ENCODE measurements at regions not wholly inside any gene's neighbourhood (a gene's known extent, or its start where the extent isn't known, plus 50 kb on each side); places are given as distances from the start of the nearest gene placed in this dataset.

GRCh38 chr10:9885761-9886160 lies 1131.9 kb upstream of the CELF2 start:
- H3K4me3 Mint-ChIP-seq: no peak overlapping the region
- no peaks in the 10 kb centered on the region for H3K4me1 Mint-ChIP-seq
- H3K9me3 Mint-ChIP-seq: peaks cover 0 to 8% (median 7%) of the 10 kb centered on the region in 3 donors
- peaks cover 6 to 12% of the 10 kb centered on the region in 2 donors for H3K27me3 Mint-ChIP-seq
- H3K27ac Mint-ChIP-seq: no peak overlapping the region
- WGBS (ENCODE audit: insufficient coverage): no CpG with 5 or more reads among the region's 3 CpGs
- H3K36me3 ChIP-seq (ENCODE audit: control insufficient read depth in 2 of 2, extremely low read depth in 1 of 2, insufficient read depth in 1 of 2, low read length in 1 of 2): no peaks in the 10 kb centered on the region
- ATAC-seq (replicated peaks in 1 of 4) (no peak), DNase-seq (no peak)
- no peaks in the 10 kb centered on the region for H3K36me3 Mint-ChIP-seq
- no peaks in the 10 kb centered on the region for H3K27me3 ChIP-seq (replicated peaks in 1 of 2; ENCODE audit: control insufficient read depth in 2 of 2, extremely low read depth in 1 of 2, insufficient read depth in 2 of 2, low read length in 1 of 2)
- H3K27ac ChIP-seq (ENCODE audit: low read length): no peak overlapping the region
- H3K4me1 ChIP-seq (ENCODE audit: control insufficient read depth in 1 of 2, extremely low read depth in 1 of 2, insufficient read depth in 2 of 2, low read length in 2 of 2): no peaks in the 10 kb centered on the region
- no peak overlapping the region for H3K4me3 ChIP-seq (ENCODE audit: control insufficient read depth in 1 of 2, extremely low read depth in 1 of 2, low read length in 1 of 2)
- no peaks in the 10 kb centered on the region for H3K9me3 ChIP-seq
- CTCF ChIA-PET: no interaction called here
- POLR2A ChIA-PET: no interaction called here

- Histone ChIP-seq H3K4me3 (ENCODE audit: control insufficient read depth in 1 of 2, extremely low read depth in 1 of 2, low read length in 1 of 2) (no peak overlapping the region), H3K4me1 (ENCODE audit: control insufficient read depth in 1 of 2, extremely low read depth in 1 of 2, insufficient read depth in 2 of 2, low read length in 2 of 2) (no peaks in the 10 kb centered on the region), H3K27ac (ENCODE audit: low read length) (no peak overlapping the region), H3K9me3 (no peaks in the 10 kb centered on the region), H3K36me3 (ENCODE audit: control insufficient read depth in 2 of 2, extremely low read depth in 1 of 2, insufficient read depth in 1 of 2, low read length in 1 of 2) (no peaks in the 10 kb centered on the region), H3K27me3 (replicated peaks in 1 of 2; ENCODE audit: control insufficient read depth in 2 of 2, extremely low read depth in 1 of 2, insufficient read depth in 2 of 2, low read length in 1 of 2) (no peaks in the 10 kb centered on the region)
- no CpG with 5 or more reads among the region's 1 CpG for WGBS (ENCODE audit: insufficient coverage)
- DNase-seq (no peak), ATAC-seq (replicated peaks in 1 of 4) (no peak)
- Mint-ChIP-seq H3K27ac (no peak overlapping the region), H3K9me3 (peaks cover 0 to 8% (median 7%) of the 10 kb centered on the region in 3 donors), H3K36me3 (no peaks in the 10 kb centered on the region), H3K27me3 (peaks cover 6 to 12% of the 10 kb centered on the region in 2 donors), H3K4me3 (no peak overlapping the region), H3K4me1 (no peaks in the 10 kb centered on the region)
- CTCF ChIA-PET: no interaction called here
- POLR2A ChIA-PET: no interaction called here
These were observed 1130.9 kb upstream of the CELF2 start for GRCh38 chr10:9886772-9887171.

- Mint-ChIP-seq H3K27me3 (peaks cover 0 to 4% of the 10 kb centered on the region in 2 donors), H3K36me3 (no peaks in the 10 kb centered on the region), H3K9me3 (peaks cover 4 to 8% (median 4%) of the 10 kb centered on the region in 3 donors), H3K27ac (no peak overlapping the region), H3K4me1 (no peaks in the 10 kb centered on the region), H3K4me3 (no peak overlapping the region)
- CTCF ChIA-PET: no interaction called here
- ATAC-seq (replicated peaks in 1 of 4): no peak
- no peaks in the 10 kb centered on the region for H3K4me1 ChIP-seq (ENCODE audit: control insufficient read depth in 1 of 2, extremely low read depth in 1 of 2, insufficient read depth in 2 of 2, low read length in 2 of 2)
- H3K36me3 ChIP-seq (ENCODE audit: control insufficient read depth in 2 of 2, extremely low read depth in 1 of 2, insufficient read depth in 1 of 2, low read length in 1 of 2): no peaks in the 10 kb centered on the region
- DNase-seq: no peak
- H3K27ac ChIP-seq (ENCODE audit: low read length): no peak overlapping the region
- WGBS (ENCODE audit: insufficient coverage): 100% methylated on average over 1 of the region's 2 CpGs
- no peak overlapping the region for H3K4me3 ChIP-seq (ENCODE audit: control insufficient read depth in 1 of 2, extremely low read depth in 1 of 2, low read length in 1 of 2)
- POLR2A ChIA-PET: no interaction called here
- no peaks in the 10 kb centered on the region for H3K27me3 ChIP-seq (replicated peaks in 1 of 2; ENCODE audit: control insufficient read depth in 2 of 2, extremely low read depth in 1 of 2, insufficient read depth in 2 of 2, low read length in 1 of 2)
- H3K9me3 ChIP-seq: no peaks in the 10 kb centered on the region
These were observed 1122.2 kb upstream of the CELF2 start for GRCh38 chr10:9895453-9895852.

GRCh38 chr10:9895981-9896380 lies 1121.7 kb upstream of the CELF2 start:
- no peak for DNase-seq
- CTCF ChIA-PET: no interaction called here
- no peak for ATAC-seq (replicated peaks in 1 of 4)
- POLR2A ChIA-PET: no interaction called here
- H3K9me3 ChIP-seq: no peaks in the 10 kb centered on the region
- H3K4me1 ChIP-seq (ENCODE audit: control insufficient read depth in 1 of 2, extremely low read depth in 1 of 2, insufficient read depth in 2 of 2, low read length in 2 of 2): no peaks in the 10 kb centered on the region
- H3K27me3 Mint-ChIP-seq: peaks cover 0 to 4% of the 10 kb centered on the region in 2 donors
- no peaks in the 10 kb centered on the region for H3K4me1 Mint-ChIP-seq
- H3K36me3 Mint-ChIP-seq: no peaks in the 10 kb centered on the region
- no peak overlapping the region for H3K27ac ChIP-seq (ENCODE audit: low read length)
- no peaks in the 10 kb centered on the region for H3K36me3 ChIP-seq (ENCODE audit: control insufficient read depth in 2 of 2, extremely low read depth in 1 of 2, insufficient read depth in 1 of 2, low read length in 1 of 2)
- H3K4me3 ChIP-seq (ENCODE audit: control insufficient read depth in 1 of 2, extremely low read depth in 1 of 2, low read length in 1 of 2): no peak overlapping the region
- no peak overlapping the region for H3K27ac Mint-ChIP-seq
- no peaks in the 10 kb centered on the region for H3K27me3 ChIP-seq (replicated peaks in 1 of 2; ENCODE audit: control insufficient read depth in 2 of 2, extremely low read depth in 1 of 2, insufficient read depth in 2 of 2, low read length in 1 of 2)
- H3K9me3 Mint-ChIP-seq: peaks cover 4 to 5% (median 4%) of the 10 kb centered on the region in 3 donors
- H3K4me3 Mint-ChIP-seq: no peak overlapping the region

- Mint-ChIP-seq H3K4me3 (no peak overlapping the region), H3K27ac (no peak overlapping the region), H3K9me3 (no peaks in the 10 kb centered on the region), H3K36me3 (no peaks in the 10 kb centered on the region), H3K4me1 (no peaks in the 10 kb centered on the region), H3K27me3 (no peaks in the 10 kb centered on the region)
- CTCF ChIA-PET: no interaction called here
- no peak for ATAC-seq (replicated peaks in 1 of 4)
- WGBS (ENCODE audit: insufficient coverage): no CpG with 5 or more reads among the region's 6 CpGs
- POLR2A ChIA-PET: no interaction called here
- H3K4me1 ChIP-seq (ENCODE audit: control insufficient read depth in 1 of 2, extremely low read depth in 1 of 2, insufficient read depth in 2 of 2, low read length in 2 of 2): no peaks in the 10 kb centered on the region
- H3K27me3 ChIP-seq (replicated peaks in 1 of 2; ENCODE audit: control insufficient read depth in 2 of 2, extremely low read depth in 1 of 2, insufficient read depth in 2 of 2, low read length in 1 of 2): no peaks in the 10 kb centered on the region
- DNase-seq: no peak
- no peak overlapping the region for H3K27ac ChIP-seq (ENCODE audit: low read length)
- H3K9me3 ChIP-seq: no peaks in the 10 kb centered on the region
- H3K36me3 ChIP-seq (ENCODE audit: control insufficient read depth in 2 of 2, extremely low read depth in 1 of 2, insufficient read depth in 1 of 2, low read length in 1 of 2): no peaks in the 10 kb centered on the region
- H3K4me3 ChIP-seq (ENCODE audit: control insufficient read depth in 1 of 2, extremely low read depth in 1 of 2, low read length in 1 of 2): no peak overlapping the region
These were observed 1118.9 kb upstream of the CELF2 start for GRCh38 chr10:9898633-9899395.

- Histone ChIP-seq H3K4me1 (ENCODE audit: control insufficient read depth in 1 of 2, extremely low read depth in 1 of 2, insufficient read depth in 2 of 2, low read length in 2 of 2) (no peaks in the 10 kb centered on the region), H3K27ac (ENCODE audit: low read length) (no peak overlapping the region), H3K4me3 (ENCODE audit: control insufficient read depth in 1 of 2, extremely low read depth in 1 of 2, low read length in 1 of 2) (no peak overlapping the region), H3K27me3 (replicated peaks in 1 of 2; ENCODE audit: control insufficient read depth in 2 of 2, extremely low read depth in 1 of 2, insufficient read depth in 2 of 2, low read length in 1 of 2) (no peaks in the 10 kb centered on the region), H3K36me3 (ENCODE audit: control insufficient read depth in 2 of 2, extremely low read depth in 1 of 2, insufficient read depth in 1 of 2, low read length in 1 of 2) (no peaks in the 10 kb centered on the region), H3K9me3 (no peaks in the 10 kb centered on the region)
- ChIA-PET CTCF (no interaction called here), POLR2A (no interaction called here)
- no peaks in the 10 kb centered on the region for H3K36me3 Mint-ChIP-seq
- H3K9me3 Mint-ChIP-seq: peaks cover 0 to under 1% (median 0%) of the 10 kb centered on the region in 3 donors
- H3K4me1 Mint-ChIP-seq: no peaks in the 10 kb centered on the region
- H3K27ac Mint-ChIP-seq: no peak overlapping the region
- no peak for ATAC-seq (replicated peaks in 1 of 4)
- H3K4me3 Mint-ChIP-seq: no peak overlapping the region
- peaks cover 0 to 4% of the 10 kb centered on the region in 2 donors for H3K27me3 Mint-ChIP-seq
- no peak for DNase-seq
These were observed 1116.9 kb upstream of the CELF2 start for GRCh38 chr10:9900751-9901150.

GRCh38 chr10:9901971-9902370 lies 1115.7 kb upstream of the CELF2 start:
- DNase-seq (no peak), ATAC-seq (replicated peaks in 1 of 4) (no peak)
- POLR2A ChIA-PET: no interaction called here
- Histone ChIP-seq H3K27ac (ENCODE audit: low read length) (no peak overlapping the region), H3K36me3 (ENCODE audit: control insufficient read depth in 2 of 2, extremely low read depth in 1 of 2, insufficient read depth in 1 of 2, low read length in 1 of 2) (no peaks in the 10 kb centered on the region), H3K9me3 (no peaks in the 10 kb centered on the region), H3K4me3 (ENCODE audit: control insufficient read depth in 1 of 2, extremely low read depth in 1 of 2, low read length in 1 of 2) (no peak overlapping the region), H3K4me1 (ENCODE audit: control insufficient read depth in 1 of 2, extremely low read depth in 1 of 2, insufficient read depth in 2 of 2, low read length in 2 of 2) (no peaks in the 10 kb centered on the region), H3K27me3 (replicated peaks in 1 of 2; ENCODE audit: control insufficient read depth in 2 of 2, extremely low read depth in 1 of 2, insufficient read depth in 2 of 2, low read length in 1 of 2) (no peaks in the 10 kb centered on the region)
- peaks cover 0 to 3% (median 0%) of the 10 kb centered on the region in 3 donors for H3K9me3 Mint-ChIP-seq
- H3K4me1 Mint-ChIP-seq: no peaks in the 10 kb centered on the region
- no peak overlapping the region for H3K27ac Mint-ChIP-seq
- H3K36me3 Mint-ChIP-seq: no peaks in the 10 kb centered on the region
- CTCF ChIA-PET: no interaction called here
- H3K4me3 Mint-ChIP-seq: no peak overlapping the region
- H3K27me3 Mint-ChIP-seq: peaks cover 0 to 4% of the 10 kb centered on the region in 2 donors
- no CpG with 5 or more reads among the region's 1 CpG for WGBS (ENCODE audit: insufficient coverage)
